ENCODE measurements at regions not wholly inside any gene's neighbourhood (a gene's known extent, or its start where the extent isn't known, plus 50 kb on each side); places are given as distances from the start of the nearest gene placed in this dataset.

GRCh38 chr2:16395601-16396000 lies 270.0 kb downstream of the CYRIA start:
- Histone ChIP-seq H3K9ac (ENCODE audit: low read depth, low read length) (no peak overlapping the region), H3K79me1 (ENCODE audit: low read depth in 1 of 2, low read length in 2 of 2) (no peaks in the 10 kb centered on the region), H4K91ac (ENCODE audit: insufficient read depth, low read depth, low read length) (no peak overlapping the region), H4K20me1 (ENCODE audit: insufficient read depth, low read length) (no peaks in the 10 kb centered on the region), H3K27me3 (ENCODE audit: control insufficient read depth, insufficient read depth, low read length) (no peaks in the 10 kb centered on the region), H3K14ac (replicated peaks; ENCODE audit: low read depth, low read length) (no peak overlapping the region), H3K23ac (ENCODE audit: low read depth, low read length) (no peak overlapping the region), H3K4me3 (ENCODE audit: insufficient read depth, low read depth, low read length) (no peak overlapping the region), H2AFZ (replicated peaks; ENCODE audit: low read length, poor library complexity) (no peak overlapping the region), H3K18ac (ENCODE audit: low read depth, low read length) (no peak overlapping the region), H2BK15ac (ENCODE audit: low read depth, low read length) (no peak overlapping the region), H3K36me3 (ENCODE audit: control insufficient read depth, insufficient read depth, low read length) (no peaks in the 10 kb centered on the region), H4K5ac (ENCODE audit: low read depth, low read length) (no peak overlapping the region), H2BK120ac (ENCODE audit: low read depth, low read length) (no peak overlapping the region), H3K4me2 (ENCODE audit: low read depth, low read length) (no peak overlapping the region), H2AK9ac (replicated peaks; ENCODE audit: low read depth, low read length, poor library complexity) (no peak overlapping the region), H3K27ac (ENCODE audit: insufficient read depth, low read length) (no peak overlapping the region), H2AK5ac (ENCODE audit: low read depth, low read length) (no peak overlapping the region), H3K4ac (ENCODE audit: low read depth, low read length) (no peak overlapping the region), H3K9me3 (ENCODE audit: control insufficient read depth, insufficient read depth, low read length) (peaks cover 37% of the 10 kb centered on the region), H3K4me1 (ENCODE audit: control insufficient read depth, insufficient read depth, low read length) (no peaks in the 10 kb centered on the region), H3K56ac (ENCODE audit: extremely low read depth, insufficient read depth, low read length) (no peak overlapping the region), H2BK20ac (ENCODE audit: low read depth, low read length) (no peak overlapping the region), H3K9me1 (ENCODE audit: insufficient read depth, low read length) (no peaks in the 10 kb centered on the region), H4K8ac (ENCODE audit: low read depth in 2 of 2, low read length in 2 of 2) (no peak overlapping the region), H2BK5ac (ENCODE audit: low read depth, low read length, poor library complexity, severe bottlenecking) (no peak overlapping the region)
- POLR2A ChIA-PET (ENCODE audit: unreplicated experiment): no interaction called here
- intact Hi-C loops (cut with micrococcal nuclease) (no loop called here), dilution Hi-C loops (cut with HindIII; ENCODE audit: low sequenced_read_pairs, unreplicated experiment) (no loop called here), in situ Hi-C loops (cut with MboI; ENCODE audit: low sequenced_read_pairs) (no loop called here)
- DNase-seq: no peak
- WGBS, 2 experiments (ENCODE audit: extremely low coverage in 2 of 2, insufficient read length in 1 of 2): no CpG with 5 or more reads among the region's 1 CpG
- no peak for TF ChIP-seq FOS (IDR thresholded peaks at IDR 0.05; ENCODE audit: low read depth, low read length)
- TF ChIP-seq SMC3 (IDR thresholded peaks at IDR 0.05; ENCODE audit: low read depth, low read length): no peak
- no peak for ATAC-seq (ENCODE audit: low read depth)
- no TSS peak for BruUV-seq (replicated peaks)
- CTCF ChIA-PET: no interaction called here

Data from IMR-90 (cell line).